ENCODE measurements at regions not wholly inside any gene's neighbourhood (a gene's known extent, or its start where the extent isn't known, plus 50 kb on each side); places are given as distances from the start of the nearest gene placed in this dataset.

- Mint-ChIP-seq H3K27ac (ENCODE audit: unreplicated experiment) (no peak overlapping the region), H3K4me1 (ENCODE audit: unreplicated experiment) (no peaks in the 10 kb centered on the region), H3K4me3 (ENCODE audit: unreplicated experiment) (no peak overlapping the region), H3K9me3 (ENCODE audit: unreplicated experiment) (no peaks in the 10 kb centered on the region), H3K27me3 (ENCODE audit: unreplicated experiment) (no peaks in the 10 kb centered on the region), H3K36me3 (ENCODE audit: low read depth, unreplicated experiment) (no peaks in the 10 kb centered on the region)
- no peak for TF ChIP-seq CTCF (IDR thresholded peaks at IDR 0.05; ENCODE audit: unreplicated experiment)
- DNase-seq (ENCODE audit: low spot score): no peak
Measured at GRCh38 chr19:32241932-32242710, 103.3 kb upstream of the ZNF507 start.

- H3K9me3 Mint-ChIP-seq (ENCODE audit: unreplicated experiment): no peaks in the 10 kb centered on the region
- no peak for TF ChIP-seq CTCF (IDR thresholded peaks at IDR 0.05; ENCODE audit: unreplicated experiment)
- H3K36me3 Mint-ChIP-seq (ENCODE audit: low read depth, unreplicated experiment): no peaks in the 10 kb centered on the region
- no peaks in the 10 kb centered on the region for H3K4me1 Mint-ChIP-seq (ENCODE audit: unreplicated experiment)
- no peak overlapping the region for H3K4me3 Mint-ChIP-seq (ENCODE audit: unreplicated experiment)
- H3K27ac Mint-ChIP-seq (ENCODE audit: unreplicated experiment): no peak overlapping the region
- H3K27me3 Mint-ChIP-seq (ENCODE audit: unreplicated experiment): peaks cover 2% of the 10 kb centered on the region
- DNase-seq (ENCODE audit: low spot score): no peak
Measured at GRCh38 chr19:32246006-32246405, 99.4 kb upstream of the ZNF507 start.

- Mint-ChIP-seq H3K27me3 (ENCODE audit: unreplicated experiment) (peaks cover 3% of the 10 kb centered on the region), H3K27ac (ENCODE audit: unreplicated experiment) (no peak overlapping the region), H3K4me3 (ENCODE audit: unreplicated experiment) (no peak overlapping the region), H3K9me3 (ENCODE audit: unreplicated experiment) (no peaks in the 10 kb centered on the region), H3K36me3 (ENCODE audit: low read depth, unreplicated experiment) (no peaks in the 10 kb centered on the region), H3K4me1 (ENCODE audit: unreplicated experiment) (no peaks in the 10 kb centered on the region)
- DNase-seq (ENCODE audit: low spot score): no peak
- TF ChIP-seq CTCF (IDR thresholded peaks at IDR 0.05; ENCODE audit: unreplicated experiment): no peak
Measured at GRCh38 chr19:32251634-32252332, 93.6 kb upstream of the ZNF507 start.

GRCh38 chr19:32252333-32252669 is 93.1 kb upstream of the ZNF507 start:
- Mint-ChIP-seq H3K4me3 (ENCODE audit: unreplicated experiment) (no peak overlapping the region), H3K9me3 (ENCODE audit: unreplicated experiment) (no peaks in the 10 kb centered on the region), H3K36me3 (ENCODE audit: low read depth, unreplicated experiment) (no peaks in the 10 kb centered on the region), H3K4me1 (ENCODE audit: unreplicated experiment) (no peaks in the 10 kb centered on the region), H3K27me3 (ENCODE audit: unreplicated experiment) (peaks cover 3% of the 10 kb centered on the region), H3K27ac (ENCODE audit: unreplicated experiment) (no peak overlapping the region)
- TF ChIP-seq CTCF (IDR thresholded peaks at IDR 0.05; ENCODE audit: unreplicated experiment): no peak
- DNase-seq (ENCODE audit: low spot score): no peak

All from endothelial cell (in vitro differentiated cells).